ENCODE measurements at regions not wholly inside any gene's neighbourhood (a gene's known extent, or its start where the extent isn't known, plus 50 kb on each side); places are given as distances from the start of the nearest gene placed in this dataset.

DNA sequence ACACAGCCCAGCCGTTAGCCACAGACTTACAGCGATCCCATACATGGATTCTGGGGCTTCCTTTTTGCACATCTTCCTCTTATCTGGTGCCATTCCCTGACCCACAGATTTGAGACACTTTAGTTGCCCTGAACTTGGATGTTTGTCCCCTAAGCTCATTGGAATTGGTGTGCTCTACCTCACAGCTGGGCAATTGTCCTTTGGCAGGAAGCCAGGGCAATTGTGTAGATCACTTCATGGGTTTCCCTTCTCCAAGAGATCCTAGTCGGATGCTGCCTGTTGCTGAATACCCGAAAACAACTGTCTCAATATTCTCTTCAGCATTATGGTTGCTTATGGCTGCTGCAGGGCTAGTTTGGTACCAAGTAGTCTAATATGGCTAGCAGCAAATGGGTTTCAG lies 470.7 kb upstream of the MKI67 start:
- no peak for TF ChIP-seq CTCF (IDR thresholded peaks at IDR 0.05 in 2 of 3, conservative IDR thresholded peaks at IDR 0.05 in 1 of 3; ENCODE audit: borderline replicate concordance in 1 of 3, insufficient read depth in 1 of 3, low read depth in 2 of 3, low read length in 2 of 3)
- TF ChIP-seq, protein P1, sequence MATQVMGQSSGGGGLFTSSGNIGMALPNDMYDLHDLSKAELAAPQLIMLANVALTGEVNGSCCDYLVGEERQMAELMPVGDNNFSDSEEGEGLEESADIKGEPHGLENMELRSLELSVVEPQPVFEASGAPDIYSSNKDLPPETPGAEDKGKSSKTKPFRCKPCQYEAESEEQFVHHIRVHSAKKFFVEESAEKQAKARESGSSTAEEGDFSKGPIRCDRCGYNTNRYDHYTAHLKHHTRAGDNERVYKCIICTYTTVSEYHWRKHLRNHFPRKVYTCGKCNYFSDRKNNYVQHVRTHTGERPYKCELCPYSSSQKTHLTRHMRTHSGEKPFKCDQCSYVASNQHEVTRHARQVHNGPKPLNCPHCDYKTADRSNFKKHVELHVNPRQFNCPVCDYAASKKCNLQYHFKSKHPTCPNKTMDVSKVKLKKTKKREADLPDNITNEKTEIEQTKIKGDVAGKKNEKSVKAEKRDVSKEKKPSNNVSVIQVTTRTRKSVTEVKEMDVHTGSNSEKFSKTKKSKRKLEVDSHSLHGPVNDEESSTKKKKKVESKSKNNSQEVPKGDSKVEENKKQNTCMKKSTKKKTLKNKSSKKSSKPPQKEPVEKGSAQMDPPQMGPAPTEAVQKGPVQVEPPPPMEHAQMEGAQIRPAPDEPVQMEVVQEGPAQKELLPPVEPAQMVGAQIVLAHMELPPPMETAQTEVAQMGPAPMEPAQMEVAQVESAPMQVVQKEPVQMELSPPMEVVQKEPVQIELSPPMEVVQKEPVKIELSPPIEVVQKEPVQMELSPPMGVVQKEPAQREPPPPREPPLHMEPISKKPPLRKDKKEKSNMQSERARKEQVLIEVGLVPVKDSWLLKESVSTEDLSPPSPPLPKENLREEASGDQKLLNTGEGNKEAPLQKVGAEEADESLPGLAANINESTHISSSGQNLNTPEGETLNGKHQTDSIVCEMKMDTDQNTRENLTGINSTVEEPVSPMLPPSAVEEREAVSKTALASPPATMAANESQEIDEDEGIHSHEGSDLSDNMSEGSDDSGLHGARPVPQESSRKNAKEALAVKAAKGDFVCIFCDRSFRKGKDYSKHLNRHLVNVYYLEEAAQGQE (IDR thresholded peaks at IDR 0.05; ENCODE audit: low read depth), result no peak
- TF ChIP-seq POLR2A (IDR thresholded peaks at IDR 0.05; ENCODE audit: borderline replicate concordance, extremely low read depth, insufficient read depth, insufficient read length), result no peak
- no peak for TF ChIP-seq EGR1 (IDR thresholded peaks at IDR 0.05; ENCODE audit: low read depth)
- TF ChIP-seq RAD21 (IDR thresholded peaks at IDR 0.05; ENCODE audit: low read depth), result no peak
- TF ChIP-seq SIN3A (IDR thresholded peaks at IDR 0.05; ENCODE audit: low read depth), result no peak
- TF ChIP-seq SRF (IDR thresholded peaks at IDR 0.05; ENCODE audit: low read depth), result no peak
- TF ChIP-seq EZH2 (IDR thresholded peaks at IDR 0.05), result no peak
